BJ (cell line): ENCODE measurements at regions not wholly inside any gene's neighbourhood (a gene's known extent, or its start where the extent isn't known, plus 50 kb on each side); places are given as distances from the start of the nearest gene placed in this dataset.

ENCODE experiments used
- CTCF ChIA-PET: fragments of 350-600 bp; formaldehyde crosslinking; extraction: SDS; loops from one replicate; lab custom pipeline; 2021; ENCODE audit warnings: antibody characterized with exemption, inconsistent platforms; lab: Yijun Ruan, JAX
- POLR2A ChIA-PET: fragments of 300-600 bp; sonication (Branson Sonifier 250); formaldehyde crosslinking; extraction: SDS; loops from one replicate; lab custom pipeline; 2021; ENCODE audit warnings: antibody characterized with exemption; lab: Charles Lee
- DNase-seq: peaks from one replicate; pipeline ENCODE4 v3.0.0-alpha.2; 2011; ENCODE audit warnings: low read depth
- H3K27me3 ChIP-seq: 2 replicates; pipeline ENCODE4 v1.6.0; 2011; ENCODE audit warnings: low read length; ENCODE audit not compliant: control insufficient read depth, insufficient read depth
- H3K36me3 ChIP-seq: 2 replicates; pipeline ENCODE4 v1.5.1; 2011; ENCODE audit warnings: low read length; ENCODE audit not compliant: control insufficient read depth, insufficient read depth
- H3K4me3 ChIP-seq: 2 replicates; pipeline ENCODE4 v1.5.1; 2011; ENCODE audit warnings: low read depth, mild to moderate bottlenecking, control low read depth, low read length
- CTCF ChIP-seq: IDR thresholded peaks from 2 replicates; pipeline ENCODE4 v1.5.1; 2011; ENCODE audit warnings: low read depth, mild to moderate bottlenecking, control low read depth, inconsistent platforms, low read length, moderate library complexity; ENCODE audit not compliant: insufficient read depth

GRCh38 chrX:94114362-94114761 is 440.4 kb downstream of the FAM133A start:
- Histone ChIP-seq H3K27me3 (no peaks in the 10 kb centered on the region), H3K36me3 (no peaks in the 10 kb centered on the region), H3K4me3 (no peak overlapping the region)
- CTCF ChIA-PET = no interaction called here
- no peak for DNase-seq
- TF ChIP-seq CTCF = no peak
- POLR2A ChIA-PET = no interaction called here

GRCh38 chrX:94121799-94122198 is 447.8 kb downstream of the FAM133A start:
- TF ChIP-seq CTCF = no peak
- POLR2A ChIA-PET = no interaction called here
- Histone ChIP-seq H3K36me3 (no peaks in the 10 kb centered on the region), H3K27me3 (no peaks in the 10 kb centered on the region), H3K4me3 (no peak overlapping the region)
- CTCF ChIA-PET = no interaction called here
- no peak for DNase-seq

- ChIA-PET CTCF (no interaction called here), POLR2A (no interaction called here)
- H3K36me3 ChIP-seq = no peaks in the 10 kb centered on the region
- DNase-seq = no peak
- H3K4me3 ChIP-seq = no peak overlapping the region
- TF ChIP-seq CTCF = no peak
- no peaks in the 10 kb centered on the region for H3K27me3 ChIP-seq
Observed at GRCh38 chrX:94123062-94123461, 449.1 kb downstream of the FAM133A start.

- Histone ChIP-seq H3K36me3 (no peaks in the 10 kb centered on the region), H3K4me3 (no peak overlapping the region), H3K27me3 (no peaks in the 10 kb centered on the region)
- no peak for DNase-seq
- TF ChIP-seq CTCF = no peak
- ChIA-PET CTCF (no interaction called here), POLR2A (no interaction called here)
Observed at GRCh38 chrX:94162971-94163370, 489.0 kb downstream of the FAM133A start.

GRCh38 chrX:94178145-94178788 is 504.3 kb downstream of the FAM133A start:
- Histone ChIP-seq H3K27me3 (no peaks in the 10 kb centered on the region), H3K4me3 (no peak overlapping the region), H3K36me3 (no peaks in the 10 kb centered on the region)
- CTCF ChIA-PET = no interaction called here
- TF ChIP-seq CTCF = no peak
- POLR2A ChIA-PET = no interaction called here
- no peak for DNase-seq
